SK-N-SH treated with all-trans-retinoic acid at 6 μM for 48 hours (cell line): ENCODE measurements at regions not wholly inside any gene's neighbourhood (a gene's known extent, or its start where the extent isn't known, plus 50 kb on each side); places are given as distances from the start of the nearest gene placed in this dataset.
"Not testable (repeated sequence)": the region's sequence is repeated elsewhere in the genome, so short reads cannot be mapped to it uniquely, and the experiment has no call there.

Source experiments
- ATAC-seq: fragments of 200-7000 bp; cut with Tn5 transposase; 3 replicates; pipeline ENCODE4 v1.9.1; 2020; ENCODE audit warnings: mild to moderate bottlenecking, moderate library complexity
- ARNTL ChIP-seq: fragments of 450-650 bp; formaldehyde crosslinking; IDR thresholded peaks from 2 replicates; pipeline ENCODE4 v1.5.0; 2020; ENCODE audit warnings: low read depth, mild to moderate bottlenecking, moderate library complexity, borderline replicate concordance
- BACH2 ChIP-seq: fragments of 250-450 bp; sonication (Bioruptor Pico); IDR thresholded peaks from 2 replicates; pipeline ENCODE4 v1.9.0; 2021; ENCODE audit warnings: mild to moderate bottlenecking, borderline replicate concordance
- CSDC2 ChIP-seq: fragments of 250-450 bp; sonication (Bioruptor Pico); IDR thresholded peaks from 2 replicates; pipeline ENCODE4 v1.5.0; 2020; ENCODE audit warnings: mild to moderate bottlenecking, moderate library complexity
- CSRNP3 ChIP-seq: fragments of 250-450 bp; sonication (Bioruptor Pico); IDR thresholded peaks from 2 replicates; pipeline ENCODE4 v1.5.1; 2021; ENCODE audit warnings: mild to moderate bottlenecking, moderate library complexity
- ESRRG ChIP-seq: fragments of 250-450 bp; sonication (Bioruptor Pico); IDR thresholded peaks from 2 replicates; pipeline ENCODE4 v1.6.1; 2021; ENCODE audit warnings: mild to moderate bottlenecking
- GLIS3 ChIP-seq: fragments of 250-450 bp; sonication (Bioruptor Pico); IDR thresholded peaks from 2 replicates; pipeline ENCODE4 v1.5.0; 2020; ENCODE audit warnings: mild to moderate bottlenecking, moderate library complexity
- ISL1 ChIP-seq: fragments of 250-450 bp; sonication (Bioruptor Pico); IDR thresholded peaks from 2 replicates; pipeline ENCODE4 v2.1.2; 2022; ENCODE audit warnings: mild to moderate bottlenecking, moderate library complexity
- OSR1 ChIP-seq: fragments of 250-450 bp; sonication (Bioruptor Pico); IDR thresholded peaks from 2 replicates; pipeline ENCODE4 v1.8.0; 2022; ENCODE audit warnings: moderate library complexity, mild to moderate bottlenecking, inconsistent platforms
- PATZ1 ChIP-seq: fragments of 250-450 bp; sonication (Bioruptor Pico); IDR thresholded peaks from 2 replicates; pipeline ENCODE4 v1.8.0; 2020; ENCODE audit warnings: mild to moderate bottlenecking, moderate library complexity, borderline replicate concordance
- POU6F1 ChIP-seq: fragments of 250-450 bp; sonication (Bioruptor Pico); IDR thresholded peaks from 2 replicates; pipeline ENCODE4 v1.8.0; 2021; ENCODE audit warnings: low read depth, mild to moderate bottlenecking, moderate library complexity, borderline replicate concordance
- PPARA ChIP-seq: fragments of 250-450 bp; sonication (Bioruptor Pico); IDR thresholded peaks from 2 replicates; pipeline ENCODE4 v1.5.0; 2020; ENCODE audit warnings: mild to moderate bottlenecking, borderline replicate concordance
- RARB ChIP-seq: fragments of 250-450 bp; sonication (Bioruptor Pico); IDR thresholded peaks from 2 replicates; pipeline ENCODE4 v1.8.0; 2021; ENCODE audit warnings: mild to moderate bottlenecking, moderate library complexity
- SNAI2 ChIP-seq: fragments of 250-450 bp; sonication (Bioruptor Pico); IDR thresholded peaks from 2 replicates; pipeline ENCODE4 v1.5.0; 2020; ENCODE audit warnings: mild to moderate bottlenecking, moderate library complexity
- TCF4 ChIP-seq: fragments of 250-450 bp; sonication (Bioruptor Pico); IDR thresholded peaks from 2 replicates; pipeline ENCODE4 v1.8.0; 2021; ENCODE audit warnings: mild to moderate bottlenecking, moderate library complexity, borderline replicate concordance
- TSHZ2 ChIP-seq: fragments of 250-450 bp; sonication (Bioruptor Pico); IDR thresholded peaks from 2 replicates; pipeline ENCODE4 v1.5.0; 2020; ENCODE audit warnings: mild to moderate bottlenecking, moderate library complexity
- ZC3H10 ChIP-seq: fragments of 250-450 bp; sonication (Bioruptor Pico); IDR thresholded peaks from 2 replicates; pipeline ENCODE4 v1.5.1; 2021; ENCODE audit warnings: mild to moderate bottlenecking, moderate library complexity
- ZFP3 ChIP-seq: fragments of 250-450 bp; sonication (Bioruptor Pico); IDR thresholded peaks from 2 replicates; pipeline ENCODE4 v1.5.0; 2020; ENCODE audit warnings: mild to moderate bottlenecking, moderate library complexity
- ZFP30 ChIP-seq: fragments of 450-650 bp; formaldehyde crosslinking; IDR thresholded peaks from 2 replicates; pipeline ENCODE4 v1.5.0; 2022; ENCODE audit warnings: mild to moderate bottlenecking, moderate library complexity
- ZNF565 ChIP-seq: fragments of 450-650 bp; formaldehyde crosslinking; conservative IDR thresholded peaks from 2 replicates; pipeline ENCODE4 v1.5.0; 2020; ENCODE audit warnings: low read depth, mild to moderate bottlenecking, moderate library complexity
- ZNF70 ChIP-seq: fragments of 450-650 bp; formaldehyde crosslinking; IDR thresholded peaks from 2 replicates; pipeline ENCODE4 v1.5.0; 2020; ENCODE audit warnings: mild to moderate bottlenecking, moderate library complexity

GRCh38 chr16:63415014-63415413 lies 1378.8 kb upstream of the CDH8 start (continued):
- TF ChIP-seq TSHZ2 (CRISPR knock-in tag) (no peak), GLIS3 (CRISPR knock-in tag) (no peak)
- TF ChIP-seq, all 23 proteins: peak for 0

- ATAC-seq = no peak
- no peak for TF ChIP-seq ZFP30 (CRISPR knock-in tag)
- no peak for TF ChIP-seq GLIS3 (CRISPR knock-in tag)
- no peak for TF ChIP-seq BACH2 (CRISPR knock-in tag)
- TF ChIP-seq RARB (CRISPR knock-in tag) = no peak
- TF ChIP-seq ESRRG = no peak
- no peak for TF ChIP-seq TCF4
- no peak for TF ChIP-seq PPARA (CRISPR knock-in tag)
- no peak for TF ChIP-seq CSDC2 (CRISPR knock-in tag)
- no peak for TF ChIP-seq ZNF70 (CRISPR knock-in tag)
- no peak for TF ChIP-seq OSR1 (CRISPR knock-in tag)
- no peak for TF ChIP-seq PATZ1
- TF ChIP-seq ARNTL (CRISPR knock-in tag) = no peak
- TF ChIP-seq ZFP3 = no peak
These were observed 1374.4 kb upstream of the CDH8 start for GRCh38 chr16:63410594-63410993.

GRCh38 chr16:63403792-63404191 lies 1367.6 kb upstream of the CDH8 start:
- TF ChIP-seq PPARA (CRISPR knock-in tag) (no peak), POU6F1 (CRISPR knock-in tag) (no peak), ISL1 (CRISPR knock-in tag) (no peak), ZC3H10 (CRISPR knock-in tag) (no peak), ZNF70 (CRISPR knock-in tag) (no peak), TSHZ2 (CRISPR knock-in tag) (no peak), OSR1 (CRISPR knock-in tag) (no peak), ZNF565 (CRISPR knock-in tag) (no peak), CSRNP3 (CRISPR knock-in tag) (no peak), TCF4 (no peak), BACH2 (CRISPR knock-in tag) (no peak), PATZ1 (no peak), RARB (CRISPR knock-in tag) (no peak), ZFP30 (CRISPR knock-in tag) (no peak), SNAI2 (CRISPR knock-in tag) (no peak)
- ATAC-seq = no peak

- ATAC-seq = not testable (repeated sequence)
These were observed 1352.0 kb upstream of the CDH8 start for GRCh38 chr16:63388277-63388676.
